GM12891 (cell line): ENCODE measurements at regions not wholly inside any gene's neighbourhood (a gene's known extent, or its start where the extent isn't known, plus 50 kb on each side); places are given as distances from the start of the nearest gene placed in this dataset.

Source experiments
- DNase-seq: peaks from one replicate; pipeline ENCODE4 v3.0.0; 2011; ENCODE audit warnings: low spot score; ENCODE audit not compliant: insufficient read length
- FAIRE-seq: peaks from 2 replicates; lab custom pipeline; 2011; peaks lifted over from hg19 to GRCh38; lab: Jason Lieb, UNC
- PAX5 ChIP-seq: IDR thresholded peaks from 2 replicates; pipeline ENCODE4 v1.6.1; 2011; ENCODE audit warnings: low read length, moderate library complexity, mild to moderate bottlenecking; ENCODE audit not compliant: insufficient read depth, severe bottlenecking
- POLR2A ChIP-seq: IDR thresholded peaks from 2 replicates; pipeline ENCODE4 v1.6.1; 2011; ENCODE audit warnings: low read depth, low read length, control low read depth
- POLR2AphosphoS5 ChIP-seq: IDR thresholded peaks from 2 replicates; pipeline ENCODE4 v1.6.1; 2011; ENCODE audit warnings: low read depth, low read length, control low read depth
- POU2F2 ChIP-seq: IDR thresholded peaks from 2 replicates; pipeline ENCODE4 v1.6.1; 2011; ENCODE audit warnings: low read depth, mild to moderate bottlenecking, control low read depth, low read length, moderate library complexity
- SPI1 ChIP-seq: IDR thresholded peaks from 2 replicates; pipeline ENCODE4 v1.6.1; 2011; ENCODE audit warnings: low read depth, low read length, control low read depth
- TAF1 ChIP-seq: IDR thresholded peaks from 2 replicates; pipeline ENCODE4 v1.6.1; 2011; ENCODE audit warnings: low read depth, low read length, control low read depth

DNA sequence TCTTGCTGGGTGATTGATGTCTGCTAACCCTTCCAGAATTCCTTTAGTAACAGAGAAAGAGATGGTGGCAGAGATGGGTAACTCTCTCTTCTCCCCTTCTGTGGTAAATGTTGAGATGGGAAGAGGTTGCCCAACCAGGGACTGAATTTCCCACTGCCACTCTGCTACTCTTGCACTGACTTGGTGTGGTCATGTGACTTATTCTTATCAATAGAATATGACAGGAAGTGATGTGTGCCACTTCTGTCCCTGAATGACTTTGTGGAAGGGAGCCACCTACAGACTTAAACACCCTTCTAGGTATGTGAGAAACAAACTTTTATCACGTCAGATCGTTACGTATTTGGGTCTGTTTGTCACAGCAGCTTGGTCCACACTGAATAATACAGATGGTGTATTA is 132.9 kb downstream of the ZNF621 start:
- no peak for TF ChIP-seq PAX5
- TF ChIP-seq TAF1, result no peak
- no peak for FAIRE-seq
- no peak for DNase-seq

- DNase-seq, result no peak
- TF ChIP-seq PAX5 (no peak), POLR2AphosphoS5 (no peak), SPI1 (no peak), TAF1 (no peak), POLR2A (no peak), POU2F2 (no peak)
- no peak for FAIRE-seq
Observed at GRCh38 chr3:40658305-40658704, 133.5 kb downstream of the ZNF621 start.

DNA sequence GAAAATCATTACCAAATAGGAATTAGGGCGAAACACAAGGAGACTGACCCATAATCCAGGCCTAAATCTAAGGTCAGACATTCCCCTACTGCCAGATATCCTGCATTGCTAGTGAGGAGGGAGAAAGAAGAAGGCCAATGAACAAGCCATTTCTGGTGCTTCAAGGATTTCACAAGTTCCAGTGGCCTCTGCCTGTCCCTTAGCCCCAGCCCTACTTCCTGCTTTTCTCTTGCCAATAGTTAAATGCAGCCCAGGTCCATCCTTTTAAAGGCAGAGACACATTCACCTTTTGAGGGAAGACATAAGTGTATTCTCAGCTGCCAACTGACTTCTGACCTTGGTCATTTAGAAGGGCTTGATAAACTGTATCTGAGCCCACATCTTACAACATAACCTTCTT is 135.8 kb downstream of the ZNF621 start:
- no peak for DNase-seq
- no peak for TF ChIP-seq TAF1
- TF ChIP-seq POLR2AphosphoS5, result no peak
- TF ChIP-seq SPI1, result no peak
- TF ChIP-seq PAX5, result no peak
- no peak for TF ChIP-seq POU2F2
- TF ChIP-seq POLR2A, result no peak
- no peak for FAIRE-seq

GRCh38 chr3:40661284-40661683 is 136.5 kb downstream of the ZNF621 start:
- DNase-seq (no peak), FAIRE-seq (no peak)
- no peak for TF ChIP-seq POLR2AphosphoS5
- TF ChIP-seq PAX5, result no peak
- no peak for TF ChIP-seq SPI1
- TF ChIP-seq TAF1, result no peak
- TF ChIP-seq POLR2A, result no peak
- TF ChIP-seq POU2F2, result no peak

- FAIRE-seq (no peak), DNase-seq (no peak)
- TF ChIP-seq PAX5 (no peak), POU2F2 (no peak), SPI1 (no peak), POLR2A (no peak), POLR2AphosphoS5 (no peak), TAF1 (no peak)
Observed at GRCh38 chr3:40663280-40663679, 138.5 kb downstream of the ZNF621 start.

DNA sequence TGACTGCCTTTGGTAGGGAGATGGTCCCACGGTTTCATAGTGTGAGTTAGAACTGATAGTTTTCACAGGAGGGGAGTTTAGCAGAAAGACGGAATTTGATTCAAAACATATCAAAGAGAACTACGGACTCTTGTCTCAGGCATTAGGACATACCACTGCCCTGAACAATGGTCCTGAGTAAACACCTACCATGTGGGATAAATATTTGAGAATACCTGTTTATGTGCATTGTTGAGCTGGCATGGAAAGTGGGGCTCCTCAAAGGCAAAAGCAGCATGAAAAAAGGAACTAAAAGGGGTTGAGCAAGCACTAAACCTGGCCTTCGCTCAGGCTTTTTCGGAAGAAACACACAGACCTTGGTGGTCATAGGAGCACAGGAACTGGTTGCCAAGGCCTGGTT is 144.4 kb downstream of the ZNF621 start:
- no peak for FAIRE-seq
- DNase-seq, result no peak
- TF ChIP-seq TAF1, result no peak
- TF ChIP-seq PAX5, result no peak
- TF ChIP-seq POLR2AphosphoS5, result no peak
- no peak for TF ChIP-seq POLR2A
- TF ChIP-seq POU2F2, result no peak
- TF ChIP-seq SPI1, result no peak

- no peak for TF ChIP-seq SPI1
- TF ChIP-seq POLR2AphosphoS5, result no peak
- TF ChIP-seq TAF1, result no peak
- TF ChIP-seq POU2F2, result no peak
- TF ChIP-seq PAX5, result no peak
- no peak for TF ChIP-seq POLR2A
- DNase-seq (no peak), FAIRE-seq (no peak)
Observed at GRCh38 chr3:40672861-40673260, 148.1 kb downstream of the ZNF621 start.

DNA sequence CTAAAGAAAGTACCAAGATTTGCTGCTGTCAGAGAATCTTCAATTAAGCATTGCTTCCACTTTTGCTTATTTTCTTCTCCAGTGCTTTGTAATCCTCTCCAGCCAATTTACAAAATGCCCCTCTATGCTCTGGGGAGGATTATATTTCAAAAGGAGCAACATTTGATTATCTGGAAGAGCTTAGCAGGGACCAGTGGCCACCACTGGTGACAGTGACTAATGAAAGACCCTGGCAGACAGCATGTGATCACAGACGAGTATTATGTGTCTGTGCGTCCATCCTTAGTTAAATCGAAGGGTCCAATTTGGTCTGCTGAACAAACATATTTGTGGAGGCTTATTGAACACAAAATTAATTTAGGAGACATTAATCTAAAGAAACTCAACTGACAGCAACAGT is 152.6 kb downstream of the ZNF621 start:
- DNase-seq (no peak), FAIRE-seq (no peak)
- no peak for TF ChIP-seq SPI1
- TF ChIP-seq POLR2A, result no peak
- TF ChIP-seq TAF1, result no peak
- no peak for TF ChIP-seq PAX5
- TF ChIP-seq POLR2AphosphoS5, result no peak
- no peak for TF ChIP-seq POU2F2

DNA sequence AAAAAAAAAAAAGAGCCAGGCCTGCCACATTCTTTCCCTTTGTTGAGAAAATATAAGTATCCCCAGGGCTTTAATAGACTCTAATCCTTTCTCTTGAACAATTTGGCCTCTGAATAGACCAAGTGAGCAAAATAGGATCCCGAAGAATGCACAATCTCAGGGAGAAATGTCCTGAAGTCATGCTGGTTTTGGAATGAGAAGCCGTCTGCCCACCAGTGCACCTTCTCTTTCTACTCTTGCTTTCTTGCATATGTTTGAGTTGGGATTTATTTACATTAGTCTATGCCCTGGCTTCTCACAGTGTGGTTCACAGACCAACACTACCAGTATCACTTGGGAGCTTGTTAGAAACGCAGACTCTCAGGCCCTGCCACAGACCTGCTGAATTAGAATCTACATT is 153.0 kb downstream of the ZNF621 start:
- DNase-seq (no peak), FAIRE-seq (no peak)
- TF ChIP-seq PAX5 (no peak), TAF1 (no peak), POLR2AphosphoS5 (no peak)

DNA sequence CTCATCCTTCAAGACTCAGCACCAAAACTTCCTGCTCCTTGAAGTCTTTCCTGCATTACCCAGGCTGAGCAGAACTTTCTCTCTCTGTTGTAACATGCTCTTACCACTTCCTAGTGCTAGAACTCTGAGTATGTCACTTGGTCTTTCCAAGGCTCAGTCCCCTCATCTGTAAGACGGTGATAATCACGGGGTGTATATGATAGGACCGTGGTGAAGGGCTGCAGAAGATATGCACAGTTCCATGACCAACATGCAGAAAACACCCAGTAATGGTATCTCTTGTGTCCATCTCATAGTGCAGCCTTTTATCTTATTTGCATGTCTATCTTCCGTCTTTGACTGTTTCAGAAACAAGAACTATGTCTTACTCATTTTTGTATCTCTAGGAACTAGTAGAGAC is 154.5 kb downstream of the ZNF621 start:
- FAIRE-seq (no peak), DNase-seq (no peak)
- no peak for TF ChIP-seq PAX5
- TF ChIP-seq POLR2AphosphoS5, result no peak
- no peak for TF ChIP-seq POU2F2
- TF ChIP-seq SPI1, result no peak
